HepG2 (cell line): ENCODE measurements at regions not wholly inside any gene's neighbourhood (a gene's known extent, or its start where the extent isn't known, plus 50 kb on each side); places are given as distances from the start of the nearest gene placed in this dataset.

Experiments used
- ATAC-seq: fragments of 200-7000 bp; cut with Tn5 transposase; 3 replicates; pipeline ENCODE4 v1.9.1; 2020; ENCODE audit warnings: mild to moderate bottlenecking, moderate library complexity
- BruUV-seq: library from RNA; stranded (reverse); fragments of 400-500 nt; replicated peaks from 2 replicates; lab custom pipeline; 2021; lab: Mats Ljungman, UMichigan
- CTCF ChIA-PET: fragments of 300-600 bp; formaldehyde crosslinking; extraction: SDS; loops from one replicate; lab custom pipeline; 2021; ENCODE audit warnings: low total read pairs, inconsistent platforms, low intra/inter-chr PET ratio; lab: Yijun Ruan, JAX
- POLR2A ChIA-PET: fragments of 350-600 bp; sonication (Branson Sonifier 250); formaldehyde crosslinking; loops from one replicate; lab custom pipeline; 2020; ENCODE audit warnings: antibody characterized with exemption, inconsistent platforms; lab: Yijun Ruan, JAX
- DNase-seq: peaks from one replicate; pipeline ENCODE4 v3.0.0-alpha.2; 2015; ENCODE audit warnings: low spot score
- FAIRE-seq: peaks from 3 replicates; lab custom pipeline; 2011; peaks lifted over from hg19 to GRCh38; lab: Jason Lieb, UNC
- H2AFZ ChIP-seq: one replicate; pipeline ENCODE4 v1.6.1; 2011; ENCODE audit warnings: low read length, inconsistent platforms
- H3K27ac ChIP-seq: fragments of 300-600 bp; 3 replicates; pipeline ENCODE4 v1.8.0; 2011; ENCODE audit warnings: mixed run types, mild to moderate bottlenecking, mixed read lengths, low read length, inconsistent platforms; ENCODE audit not compliant: insufficient read depth; ENCODE audit errors: extremely low read length
- H3K27me3 ChIP-seq, 2 experiments: fragments of 200-600 bp in 1 of 2; 2 replicates in 1 of 2; 3 replicates in 1 of 2; pipeline versions ENCODE4 v1.6.0 to v1.8.0; 2011; ENCODE audit warnings: low read length in 2 of 2, mild to moderate bottlenecking in 2 of 2, moderate library complexity in 2 of 2, inconsistent platforms in 1 of 2; ENCODE audit not compliant: insufficient read depth in 2 of 2, control insufficient read depth in 1 of 2
- H3K36me3 ChIP-seq, 2 experiments: fragments of 200-600 bp in 1 of 2; replicated peaks in 1 of 2; 2 replicates in 1 of 2; 3 replicates in 1 of 2; pipeline versions ENCODE4 v1.5.1 to v1.8.0; 2011; ENCODE audit warnings: low read length in 2 of 2, inconsistent platforms in 1 of 2; ENCODE audit not compliant: insufficient read depth in 2 of 2, control insufficient read depth in 1 of 2
- H3K4me1 ChIP-seq: 2 replicates; pipeline ENCODE4 v1.5.1; 2012; ENCODE audit warnings: low read length, inconsistent platforms; ENCODE audit not compliant: insufficient read depth
- H3K4me2 ChIP-seq: 2 replicates; pipeline ENCODE4 v1.6.0; 2011; ENCODE audit warnings: low read depth, low read length, inconsistent platforms
- H3K4me3 ChIP-seq, 3 experiments: fragments of 200-600 bp in 1 of 3; sonication (generic), shearing (Covaris generic) in 1 of 3; replicated peaks in 1 of 3; 2 replicates each; pipeline ENCODE4 v1.5.1; 2011 to 2016; ENCODE audit warnings: low read length in 3 of 3, inconsistent platforms in 2 of 3, low read depth in 2 of 3, mild to moderate bottlenecking in 2 of 3, control low read depth in 1 of 3, mixed read lengths in 1 of 3; ENCODE audit not compliant: insufficient read depth in 1 of 3
- H3K79me2 ChIP-seq: one replicate; pipeline ENCODE4 v1.6.1; 2011; ENCODE audit warnings: low read length, inconsistent platforms; ENCODE audit not compliant: insufficient read depth
- H3K9ac ChIP-seq: 2 replicates; pipeline ENCODE4 v1.6.0; 2011; ENCODE audit warnings: mild to moderate bottlenecking, low read depth, low read length, inconsistent platforms; ENCODE audit not compliant: insufficient read depth
- H3K9me3 ChIP-seq: 2 replicates; pipeline ENCODE4 v1.5.1; 2012; ENCODE audit warnings: mild to moderate bottlenecking, low read length
- H4K20me1 ChIP-seq: 2 replicates; pipeline ENCODE4 v1.6.0; 2011; ENCODE audit warnings: inconsistent platforms, mild to moderate bottlenecking, low read length, moderate library complexity; ENCODE audit not compliant: insufficient read depth
- AHR ChIP-seq: IDR thresholded peaks from 2 replicates; pipeline ENCODE4 v1.6.1; 2018; ENCODE audit warnings: missing genetic modification reagents, missing compliant biosample characterization
- ARNT2 ChIP-seq: sonication (generic); formaldehyde crosslinking; IDR thresholded peaks from 2 replicates; pipeline ENCODE4 v1.8.0; 2022; ENCODE audit warnings: mild to moderate bottlenecking, low read depth, missing genetic modification reagents, moderate library complexity
- LRRFIP1 ChIP-seq: sonication (generic); formaldehyde crosslinking; conservative IDR thresholded peaks from 2 replicates; pipeline ENCODE4 v1.4.0; 2020; ENCODE audit warnings: missing genetic modification reagents
- XBP1 ChIP-seq: sonication (generic); formaldehyde crosslinking; IDR thresholded peaks from 2 replicates; pipeline ENCODE4 v1.5.0; 2020; ENCODE audit warnings: missing genetic modification reagents
- ZNF24 ChIP-seq: fragments of 450-650 bp; IDR thresholded peaks from 2 replicates; pipeline ENCODE4 v1.6.1; 2017; ENCODE audit warnings: antibody characterized with exemption, mild to moderate bottlenecking
- WGBS: methylation state at CpG from one replicate; pipeline ENCODE4 v1.1.6; 2017; ENCODE audit warnings: low lambda C conversion rate; 5-methylcytosine and 5-hydroxymethylcytosine counted together
- in situ Hi-C: cut with HindIII; loops from 2 replicates; pipeline ENCODE4 v1.10.0; 2017; ENCODE audit warnings: low pct_unique_long_range_greater_than_20kb; ENCODE audit not compliant: extremely low pct_ligation_motif_present
- intact Hi-C: fragments of 100-400 bp; cut with micrococcal nuclease; formaldehyde crosslinking; loops from one replicate; pipeline ENCODE4 v1.10.0; 2022; ENCODE audit not compliant: unreplicated experiment
- TF ChIP-seq, protein P1 (sequence below): sonication (generic); formaldehyde crosslinking; IDR thresholded peaks from 2 replicates; pipeline ENCODE4 v1.8.1; 2023; ENCODE audit warnings: mild to moderate bottlenecking, missing genetic modification reagents
- TF ChIP-seq, protein P2 (sequence below): sonication (generic); formaldehyde crosslinking; IDR thresholded peaks from 2 replicates; pipeline ENCODE4 v1.5.1; 2020; ENCODE audit warnings: missing genetic modification reagents, mild to moderate bottlenecking, borderline replicate concordance

DNA sequence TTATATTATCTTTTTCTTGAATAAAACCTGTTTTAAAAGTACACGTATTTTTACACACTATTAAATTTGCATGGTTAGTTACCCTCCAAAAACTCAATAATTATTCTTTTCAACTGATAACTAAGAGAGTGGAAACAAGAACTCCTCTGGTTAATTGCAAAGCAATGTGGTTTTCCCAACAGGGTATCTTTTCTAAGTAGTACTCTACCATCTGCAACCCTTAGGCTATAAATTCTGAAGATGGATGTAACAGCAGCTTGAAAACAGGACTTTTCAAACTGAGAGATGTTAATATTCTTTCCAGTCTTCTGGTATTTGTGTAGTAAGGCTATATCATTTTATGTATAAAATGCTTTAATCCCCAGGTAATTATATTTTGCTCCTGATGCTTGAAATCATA is 916.1 kb upstream of the POT1 start:
- no peaks in the 10 kb centered on the region for H4K20me1 ChIP-seq
- no peaks in the 10 kb centered on the region for H3K79me2 ChIP-seq
- in situ Hi-C loops = no loop called here
- intact Hi-C loops = no loop called here
- no peak for FAIRE-seq
- no peak overlapping the region for H3K9ac ChIP-seq
- DNase-seq = no peak
- no peak overlapping the region for H2AFZ ChIP-seq
- TF ChIP-seq ARNT2 (CRISPR knock-in tag) = no peak
- no peak for TF ChIP-seq ZNF24
- TF ChIP-seq LRRFIP1 = no peak
- TF ChIP-seq AHR (CRISPR knock-in tag) = no peak
- TF ChIP-seq XBP1 (CRISPR knock-in tag) = no peak
- TF ChIP-seq, protein P1, sequence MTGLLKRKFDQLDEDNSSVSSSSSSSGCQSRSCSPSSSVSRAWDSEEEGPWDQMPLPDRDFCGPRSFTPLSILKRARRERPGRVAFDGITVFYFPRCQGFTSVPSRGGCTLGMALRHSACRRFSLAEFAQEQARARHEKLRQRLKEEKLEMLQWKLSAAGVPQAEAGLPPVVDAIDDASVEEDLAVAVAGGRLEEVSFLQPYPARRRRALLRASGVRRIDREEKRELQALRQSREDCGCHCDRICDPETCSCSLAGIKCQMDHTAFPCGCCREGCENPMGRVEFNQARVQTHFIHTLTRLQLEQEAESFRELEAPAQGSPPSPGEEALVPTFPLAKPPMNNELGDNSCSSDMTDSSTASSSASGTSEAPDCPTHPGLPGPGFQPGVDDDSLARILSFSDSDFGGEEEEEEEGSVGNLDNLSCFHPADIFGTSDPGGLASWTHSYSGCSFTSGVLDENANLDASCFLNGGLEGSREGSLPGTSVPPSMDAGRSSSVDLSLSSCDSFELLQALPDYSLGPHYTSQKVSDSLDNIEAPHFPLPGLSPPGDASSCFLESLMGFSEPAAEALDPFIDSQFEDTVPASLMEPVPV (CRISPR knock-in tag) = no peak
- TF ChIP-seq, protein P2, sequence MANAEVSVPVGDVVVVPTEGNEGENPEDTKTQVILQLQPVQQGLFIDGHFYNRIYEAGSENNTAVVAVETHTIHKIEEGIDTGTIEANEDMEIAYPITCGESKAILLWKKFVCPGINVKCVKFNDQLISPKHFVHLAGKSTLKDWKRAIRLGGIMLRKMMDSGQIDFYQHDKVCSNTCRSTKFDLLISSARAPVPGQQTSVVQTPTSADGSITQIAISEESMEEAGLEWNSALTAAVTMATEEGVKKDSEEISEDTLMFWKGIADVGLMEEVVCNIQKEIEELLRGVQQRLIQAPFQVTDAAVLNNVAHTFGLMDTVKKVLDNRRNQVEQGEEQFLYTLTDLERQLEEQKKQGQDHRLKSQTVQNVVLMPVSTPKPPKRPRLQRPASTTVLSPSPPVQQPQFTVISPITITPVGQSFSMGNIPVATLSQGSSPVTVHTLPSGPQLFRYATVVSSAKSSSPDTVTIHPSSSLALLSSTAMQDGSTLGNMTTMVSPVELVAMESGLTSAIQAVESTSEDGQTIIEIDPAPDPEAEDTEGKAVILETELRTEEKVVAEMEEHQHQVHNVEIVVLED = no peak
- no TSS peak for BruUV-seq
- no peaks in the 10 kb centered on the region for H3K4me1 ChIP-seq
- H3K9me3 ChIP-seq = peaks cover 72% of the 10 kb centered on the region
- no peak overlapping the region for H3K27ac ChIP-seq
- WGBS = 5% methylated on average over 1 of the region's 1 CpG
- POLR2A ChIA-PET = no interaction called here
- no peaks in the 10 kb centered on the region for H3K27me3 ChIP-seq
- no peaks in the 10 kb centered on the region for H3K36me3 ChIP-seq
- CTCF ChIA-PET = no interaction called here
- no peak for ATAC-seq
- H3K4me2 ChIP-seq = no peak overlapping the region
- H3K4me3 ChIP-seq = no peak overlapping the region
